Fibroblast of pulmonary artery (primary cell): ENCODE measurements at regions not wholly inside any gene's neighbourhood (a gene's known extent, or its start where the extent isn't known, plus 50 kb on each side); places are given as distances from the start of the nearest gene placed in this dataset.
A peak's percentile ranks its signal among the peaks of the same experiment; 100 is the strongest.

Experiments
- DNase-seq: peaks from one replicate; pipeline ENCODE4 v3.0.0-alpha.2; 2010; ENCODE audit warnings: low read depth
- H3K4me3 ChIP-seq: replicated peaks from 2 replicates; pipeline ENCODE4 v1.5.1; 2011; ENCODE audit warnings: low read depth, mild to moderate bottlenecking, control low read depth, low read length, moderate library complexity
- CTCF ChIP-seq: IDR thresholded peaks from 2 replicates; pipeline ENCODE4 v1.5.1; 2011; ENCODE audit warnings: mild to moderate bottlenecking, control low read depth, low read length, inconsistent platforms; ENCODE audit errors: missing control alignments

- no peak for TF ChIP-seq CTCF
- DNase-seq: peak; percentile 46
- no peak overlapping the region for H3K4me3 ChIP-seq
These were observed 267.2 kb downstream of the ADGRG6 start for GRCh38 chr6:142568857-142569597.

GRCh38 chr6:142569676-142570075, 267.9 kb downstream of the ADGRG6 start:
- TF ChIP-seq CTCF: no peak
- H3K4me3 ChIP-seq: no peak overlapping the region
- peak; percentile 7 for DNase-seq

GRCh38 chr6:142570221-142570671, 268.4 kb downstream of the ADGRG6 start:
- no peak for TF ChIP-seq CTCF
- DNase-seq: peak; percentile 37
- H3K4me3 ChIP-seq: no peak overlapping the region

- no peak overlapping the region for H3K4me3 ChIP-seq
- TF ChIP-seq CTCF: no peak
- no peak for DNase-seq
These were observed 291.1 kb downstream of the ADGRG6 start for GRCh38 chr6:142592876-142593275.

- H3K4me3 ChIP-seq: no peak overlapping the region
- no peak for TF ChIP-seq CTCF
- no peak for DNase-seq
These were observed 296.0 kb downstream of the ADGRG6 start for GRCh38 chr6:142597836-142598235.

GRCh38 chr6:142601427-142601826, 299.6 kb downstream of the ADGRG6 start:
- no peak for DNase-seq
- H3K4me3 ChIP-seq: no peak overlapping the region
- no peak for TF ChIP-seq CTCF

- DNase-seq: no peak
- H3K4me3 ChIP-seq: no peak overlapping the region
- no peak for TF ChIP-seq CTCF
These were observed 301.2 kb downstream of the ADGRG6 start for GRCh38 chr6:142602972-142603371.
